Kidney epithelial cell (primary cell): ENCODE measurements at regions not wholly inside any gene's neighbourhood (a gene's known extent, or its start where the extent isn't known, plus 50 kb on each side); places are given as distances from the start of the nearest gene placed in this dataset.
"Not testable (repeated sequence)": the region's sequence is repeated elsewhere in the genome, so short reads cannot be mapped to it uniquely, and the experiment has no call there.

Source experiments
- DNase-seq: peaks from one replicate; pipeline ENCODE4 v3.0.0-alpha.2; 2010; ENCODE audit warnings: low read depth
- H3K27me3 ChIP-seq: 2 replicates; pipeline ENCODE4 v1.6.0; 2011; ENCODE audit warnings: low read length; ENCODE audit not compliant: control insufficient read depth, insufficient read depth
- H3K36me3 ChIP-seq: 2 replicates; pipeline ENCODE4 v1.5.1; 2011; ENCODE audit warnings: low read length; ENCODE audit not compliant: control insufficient read depth, insufficient read depth
- H3K4me3 ChIP-seq: 2 replicates; pipeline ENCODE4 v1.5.1; 2011; ENCODE audit warnings: low read depth, mild to moderate bottlenecking, control low read depth, low read length
- CTCF ChIP-seq: IDR thresholded peaks from 2 replicates; pipeline ENCODE4 v1.5.1; 2011; ENCODE audit warnings: mild to moderate bottlenecking, moderate library complexity, low read length, control low read depth, inconsistent platforms; ENCODE audit not compliant: insufficient read depth, poor library complexity, severe bottlenecking

- H3K4me3 ChIP-seq: no peak overlapping the region
- H3K27me3 ChIP-seq: no peaks in the 10 kb centered on the region
- no peaks in the 10 kb centered on the region for H3K36me3 ChIP-seq
- DNase-seq: no peak
- TF ChIP-seq CTCF: no peak
These were observed 511.0 kb downstream of the CSNK1G3 start for GRCh38 chr5:124022966-124023365.

- Histone ChIP-seq H3K4me3 (no peak overlapping the region), H3K36me3 (no peaks in the 10 kb centered on the region), H3K27me3 (no peaks in the 10 kb centered on the region)
- no peak for DNase-seq
- TF ChIP-seq CTCF: no peak
These were observed 509.8 kb downstream of the CSNK1G3 start for GRCh38 chr5:124021776-124022175.

- Histone ChIP-seq H3K27me3 (no peaks in the 10 kb centered on the region), H3K36me3 (no peaks in the 10 kb centered on the region), H3K4me3 (no peak overlapping the region)
- no peak for DNase-seq
- no peak for TF ChIP-seq CTCF
These were observed 509.2 kb downstream of the CSNK1G3 start for GRCh38 chr5:124021066-124021641.

GRCh38 chr5:124017321-124017720 is 505.3 kb downstream of the CSNK1G3 start:
- not testable (repeated sequence) for H3K36me3 ChIP-seq, DNase-seq, H3K4me3 ChIP-seq, H3K27me3 ChIP-seq

GRCh38 chr5:124007675-124008398 is 495.9 kb downstream of the CSNK1G3 start:
- H3K36me3 ChIP-seq: no peaks in the 10 kb centered on the region
- H3K4me3 ChIP-seq: no peak overlapping the region
- no peaks in the 10 kb centered on the region for H3K27me3 ChIP-seq
- DNase-seq: no peak
- no peak for TF ChIP-seq CTCF

GRCh38 chr5:124001036-124001615 is 489.1 kb downstream of the CSNK1G3 start:
- H3K4me3 ChIP-seq: no peak overlapping the region
- TF ChIP-seq CTCF: no peak
- no peak for DNase-seq
- H3K27me3 ChIP-seq: no peaks in the 10 kb centered on the region
- H3K36me3 ChIP-seq: no peaks in the 10 kb centered on the region
